Eye (tissue), 1 donor: ENCODE measurements at regions not wholly inside any gene's neighbourhood (a gene's known extent, or its start where the extent isn't known, plus 50 kb on each side); places are given as distances from the start of the nearest gene placed in this dataset.

ENCODE experiments used
- DNase-seq: peaks from one replicate; pipeline ENCODE4 v3.0.0-alpha.2; 2015

DNA sequence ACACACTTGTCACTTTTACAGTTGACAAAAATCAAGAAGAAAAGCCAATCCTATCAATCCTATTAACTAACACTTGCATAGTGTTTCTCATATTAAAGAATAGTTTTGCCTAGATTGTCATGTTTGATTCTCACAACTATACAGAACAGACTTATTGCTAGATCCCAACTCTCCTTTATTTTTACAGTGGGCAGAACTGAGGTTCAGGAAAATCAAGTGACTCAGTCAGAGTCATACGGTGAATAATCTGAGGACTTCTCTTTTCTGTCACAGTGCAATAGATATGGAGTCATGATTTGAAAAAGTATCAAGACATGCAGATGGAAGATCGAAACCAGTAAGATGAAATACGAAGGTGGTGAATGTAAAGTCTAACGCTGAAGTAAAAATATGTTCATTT is 195.1 kb upstream of the CITED2 start:
- DNase-seq, result no peak

DNA sequence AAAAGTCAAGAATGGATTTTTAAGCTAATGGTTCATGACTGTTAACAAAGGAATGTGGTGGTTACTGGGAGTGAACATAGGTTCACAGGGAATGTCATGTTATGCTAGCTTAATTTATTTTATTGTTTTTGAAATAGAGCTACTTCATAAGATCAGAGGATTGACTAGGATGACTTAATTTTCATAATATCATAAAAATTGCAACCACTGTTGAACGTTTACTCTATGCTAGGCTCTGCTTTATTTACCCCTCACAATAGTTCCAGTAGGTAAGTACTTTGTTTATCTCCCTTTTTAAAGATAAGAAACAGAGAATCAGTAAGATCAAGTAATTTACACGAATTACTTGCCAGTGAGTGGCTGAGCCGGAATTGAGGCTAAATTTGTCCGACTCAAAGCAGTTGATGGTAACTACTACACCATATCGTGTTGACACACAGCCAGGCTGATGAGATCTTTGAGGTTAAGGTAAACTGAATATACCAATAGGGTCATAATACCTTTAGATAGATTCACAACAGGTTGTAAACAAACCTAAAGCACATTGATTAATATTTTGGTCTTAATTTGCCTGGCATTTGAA is 194.6 kb upstream of the CITED2 start:
- no peak for DNase-seq

DNA sequence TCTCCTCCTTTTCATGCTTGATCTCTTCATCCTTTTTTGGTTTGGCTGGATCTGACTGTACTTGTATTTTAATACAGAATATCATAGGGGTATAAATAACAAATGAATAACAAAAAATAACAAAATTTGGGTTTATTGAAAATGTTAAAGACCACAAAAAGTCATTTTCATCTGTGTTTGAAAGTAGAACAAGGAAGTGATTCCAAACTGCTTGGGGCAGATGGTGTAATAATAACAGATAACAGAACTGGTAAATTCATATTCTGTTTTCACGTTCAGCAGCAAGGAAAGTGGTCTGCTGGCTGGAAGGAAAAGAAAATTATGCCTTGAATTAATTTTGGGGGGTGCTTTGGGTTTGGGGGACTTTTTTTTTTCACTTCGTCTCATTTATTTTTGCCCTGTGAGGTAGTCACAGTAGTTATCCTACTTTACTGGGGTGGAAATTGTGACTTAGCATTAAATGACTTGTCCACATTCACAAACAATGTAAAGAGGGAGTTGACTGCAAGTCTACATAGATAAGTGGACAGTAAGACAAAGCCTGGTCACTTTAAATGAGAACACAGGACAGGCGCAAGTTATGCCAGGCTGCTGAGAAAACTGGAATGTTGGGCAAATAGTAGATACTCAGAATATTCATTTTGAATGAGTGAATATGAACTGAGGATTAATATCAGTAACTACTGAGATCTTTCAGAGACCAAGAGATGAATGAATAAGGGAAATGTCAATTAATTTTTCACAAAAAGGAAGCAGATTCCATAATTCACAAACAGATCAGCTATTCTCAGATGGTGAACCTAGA is 193.9 kb upstream of the CITED2 start:
- DNase-seq, result no peak

DNA sequence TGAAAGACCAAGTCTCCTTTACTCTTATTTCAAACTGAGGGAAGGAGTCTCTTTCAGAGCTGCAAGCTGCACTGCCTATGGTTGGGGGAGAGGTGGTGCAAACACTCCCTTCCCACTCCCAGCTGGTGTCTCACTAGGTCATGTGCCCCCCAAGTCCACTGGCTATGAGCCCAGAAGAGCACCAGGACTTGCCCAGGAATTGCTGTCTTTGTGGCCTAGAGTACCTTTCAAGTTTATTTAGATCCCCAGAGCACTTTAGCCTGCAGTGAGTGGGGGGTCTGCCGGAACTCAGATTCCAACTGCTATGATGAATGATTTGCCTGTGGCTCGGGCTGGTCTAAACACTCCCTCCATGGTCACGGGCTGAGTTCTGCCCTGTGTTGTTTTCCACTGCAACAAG is 192.6 kb upstream of the CITED2 start:
- no peak for DNase-seq

DNA sequence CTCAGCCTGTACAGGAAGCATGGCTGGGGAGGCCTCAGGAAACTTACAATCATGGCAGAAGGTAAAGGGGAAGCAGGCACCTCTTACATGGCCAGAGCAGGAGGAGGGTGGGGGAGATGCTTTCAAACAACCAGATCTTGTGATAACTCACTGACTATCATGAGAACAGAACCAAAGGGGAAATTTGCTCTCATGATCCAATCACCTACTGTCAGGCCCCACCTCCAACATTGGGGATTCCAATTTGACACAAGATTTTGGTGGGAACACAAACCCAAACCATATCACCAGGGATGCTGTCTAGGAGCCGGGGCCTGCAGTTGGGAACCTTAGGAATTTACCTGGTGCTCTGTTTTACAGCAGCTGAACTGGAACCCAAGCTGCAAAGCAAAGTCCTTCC is 191.1 kb upstream of the CITED2 start:
- DNase-seq, result no peak

DNA sequence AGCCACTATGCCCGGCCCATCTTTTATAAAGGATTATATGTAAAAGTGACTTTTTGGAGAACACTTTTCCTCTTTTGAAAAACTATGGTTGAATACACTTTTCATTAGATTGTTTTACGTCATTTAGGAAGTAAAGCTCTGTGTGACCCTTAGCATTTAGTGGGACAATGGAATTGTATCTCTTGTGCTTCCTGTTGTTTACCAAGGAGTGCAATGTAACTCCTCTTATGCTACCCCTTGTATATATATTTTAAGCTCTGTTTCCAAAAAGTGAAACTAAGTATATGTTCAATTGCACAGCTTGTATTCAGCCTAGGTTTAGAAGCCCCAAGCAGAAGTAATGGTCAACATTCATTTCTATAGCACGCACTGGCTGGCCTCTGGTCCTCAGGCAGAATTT is 183.1 kb upstream of the CITED2 start:
- no peak for DNase-seq

DNA sequence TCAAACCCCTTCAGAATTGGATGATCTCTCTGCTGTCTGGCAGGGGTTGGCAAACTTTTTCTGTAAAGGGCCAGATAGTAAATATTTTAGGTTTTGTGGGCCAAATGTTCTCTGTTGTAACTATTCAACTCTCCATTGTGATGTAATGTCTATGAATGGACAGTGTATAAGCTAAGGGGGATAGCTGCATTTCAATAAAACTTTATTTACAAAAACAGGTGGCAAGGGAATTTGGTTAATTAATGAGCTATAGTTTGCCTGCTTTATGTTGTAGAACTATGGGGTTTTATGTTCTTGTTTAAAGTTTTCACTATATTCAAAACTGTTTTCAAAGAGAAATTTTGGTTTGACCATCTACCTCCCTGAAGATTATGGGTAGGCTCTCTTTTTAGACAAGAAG is 182.1 kb upstream of the CITED2 start:
- no peak for DNase-seq

DNA sequence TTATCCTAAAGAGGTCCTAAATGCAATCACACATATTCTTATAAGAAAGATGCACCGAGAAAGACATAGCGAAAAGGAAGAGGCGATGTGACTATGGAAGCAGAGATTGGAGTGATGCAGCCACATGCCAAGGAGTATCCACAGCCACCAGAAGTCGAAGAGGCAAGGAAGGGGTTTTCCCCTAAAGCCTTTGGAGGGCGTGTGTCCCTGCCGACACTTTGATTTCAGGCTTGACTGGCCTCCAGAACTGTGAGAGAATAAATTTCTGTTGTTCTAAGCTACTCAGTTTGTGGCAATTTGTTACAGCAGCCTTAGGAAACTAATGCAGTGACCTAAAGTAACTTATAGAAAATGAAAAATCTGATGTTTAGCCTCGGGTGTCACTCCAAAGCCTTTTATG is 179.5 kb upstream of the CITED2 start:
- no peak for DNase-seq

DNA sequence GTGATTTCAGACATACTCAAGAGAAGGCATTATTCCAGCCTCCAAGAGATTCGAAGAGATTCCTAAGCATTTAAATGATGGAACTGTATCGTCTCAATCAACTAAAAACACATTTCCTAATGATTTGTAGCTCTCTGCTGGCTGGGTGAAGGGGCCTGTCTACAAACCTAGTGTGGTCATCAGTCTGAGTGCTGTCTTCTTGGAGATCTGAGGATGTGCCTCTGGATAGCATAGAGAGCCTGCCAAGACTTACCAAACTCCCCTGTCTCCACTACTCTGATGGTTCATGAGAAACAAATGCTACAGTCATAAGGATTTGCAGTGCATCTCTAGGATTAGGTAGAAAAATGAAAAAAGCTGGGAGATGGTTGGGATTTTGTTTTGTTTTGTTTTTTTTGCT is 176.9 kb upstream of the CITED2 start:
- DNase-seq, result no peak

DNA sequence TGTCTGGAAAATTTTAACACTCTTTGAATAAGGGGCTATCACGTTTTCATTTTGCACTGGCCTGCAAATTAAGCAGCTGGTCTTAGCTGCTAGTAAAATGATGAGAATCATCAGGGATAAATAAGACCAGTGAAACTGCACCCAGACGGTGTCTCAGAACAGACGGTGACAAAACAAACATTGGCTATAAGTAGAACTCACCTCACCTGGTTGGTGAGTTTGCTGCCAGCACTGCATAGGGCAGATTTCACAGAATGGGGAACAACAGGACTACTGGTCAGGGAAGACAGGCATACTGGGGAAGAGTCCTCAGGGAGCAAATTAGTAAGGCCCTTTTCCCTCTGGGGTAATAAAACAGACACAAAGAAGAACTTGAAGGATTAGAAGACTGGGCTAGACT is 175.9 kb upstream of the CITED2 start:
- no peak for DNase-seq

DNA sequence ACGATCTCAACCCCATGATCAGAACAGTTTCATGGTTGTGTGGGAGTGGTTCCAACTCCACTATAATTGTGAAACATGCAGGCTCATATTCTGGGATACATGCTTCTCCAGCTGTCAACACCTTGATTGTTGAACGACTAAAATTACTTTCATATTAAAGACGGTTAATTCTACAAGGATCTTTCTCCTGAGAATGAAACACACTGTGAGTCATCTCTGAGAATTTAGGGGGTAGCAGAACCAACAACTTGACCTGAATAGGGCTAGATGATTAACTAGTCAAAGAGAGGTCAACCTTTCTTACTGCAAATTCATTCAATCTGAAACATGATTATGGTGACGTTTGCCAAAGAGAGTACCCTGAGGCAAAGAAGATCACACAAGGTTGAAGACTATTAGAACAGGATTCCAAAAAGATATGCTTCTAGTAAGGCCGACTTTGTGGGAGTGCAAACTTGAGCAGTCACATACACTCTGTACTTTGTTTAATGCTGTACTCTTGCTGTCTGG is 175.2 kb upstream of the CITED2 start:
- no peak for DNase-seq

DNA sequence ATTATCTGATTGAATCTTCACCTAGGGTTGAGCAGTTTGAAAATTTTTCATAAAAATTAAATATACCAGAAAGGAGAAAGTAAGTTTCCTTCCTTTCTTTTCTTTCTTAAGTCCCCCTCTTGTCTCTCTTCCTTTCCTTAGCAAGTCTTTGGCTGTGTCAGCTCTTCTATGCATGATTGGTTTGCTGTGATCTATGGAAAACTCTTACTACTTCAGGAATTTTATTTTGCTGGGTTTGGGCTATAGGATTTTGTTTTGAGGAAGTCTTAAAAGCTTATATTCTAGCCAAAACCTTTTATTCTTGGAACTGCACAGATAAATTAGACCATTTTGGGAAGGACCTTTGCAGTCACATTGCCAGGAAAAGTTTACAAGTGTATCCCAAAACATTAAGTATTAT is 173.4 kb upstream of the CITED2 start:
- no peak for DNase-seq

DNA sequence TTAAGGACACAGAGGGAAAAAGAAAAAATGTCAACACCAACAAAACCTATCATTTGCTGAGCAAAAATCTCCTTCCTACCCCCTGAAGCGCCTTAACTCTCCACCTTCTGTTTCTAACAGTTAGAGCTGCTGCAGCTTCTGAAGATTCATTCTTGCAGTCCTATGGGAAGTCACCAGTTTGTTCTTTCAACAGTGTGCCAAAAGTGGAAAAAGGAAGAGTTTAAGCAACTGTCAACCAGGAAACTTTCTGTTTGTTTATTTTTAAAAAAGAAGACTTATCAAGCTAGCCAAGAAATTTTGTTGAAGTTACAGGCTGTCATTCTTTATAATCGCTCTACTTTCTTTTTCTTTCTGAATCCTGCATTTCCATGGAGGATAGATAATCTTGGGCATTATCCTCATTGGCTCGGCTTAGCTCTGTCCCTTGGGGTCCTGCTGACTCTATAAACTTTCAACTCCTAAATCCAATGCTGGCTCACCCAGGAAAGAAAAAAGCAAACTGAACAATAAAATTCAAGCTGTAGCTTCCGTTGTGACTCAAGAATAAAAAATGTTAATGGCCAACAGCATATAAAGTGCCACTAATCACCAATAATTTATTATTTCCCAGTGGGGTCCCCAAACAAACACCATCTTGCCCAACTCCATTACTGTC is 172.8 kb upstream of the CITED2 start:
- no peak for DNase-seq

DNA sequence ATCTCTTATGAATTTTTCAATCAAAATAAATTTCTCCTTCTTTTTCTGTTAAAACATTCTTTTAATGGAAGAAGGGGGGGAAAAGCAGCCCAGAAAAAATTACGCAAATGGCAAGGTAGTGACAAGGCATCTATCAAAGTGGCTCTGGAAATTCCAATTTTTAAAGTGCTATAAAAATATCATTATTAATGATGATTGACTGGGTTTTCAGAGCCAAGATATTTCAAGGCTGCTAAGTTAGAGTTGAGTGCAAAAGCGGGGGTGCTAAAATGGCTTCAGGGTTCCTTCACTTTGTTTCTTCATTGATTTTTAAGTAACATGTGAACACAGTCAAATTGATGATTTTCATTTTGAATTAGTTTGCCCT is 171.6 kb upstream of the CITED2 start:
- no peak for DNase-seq

DNA sequence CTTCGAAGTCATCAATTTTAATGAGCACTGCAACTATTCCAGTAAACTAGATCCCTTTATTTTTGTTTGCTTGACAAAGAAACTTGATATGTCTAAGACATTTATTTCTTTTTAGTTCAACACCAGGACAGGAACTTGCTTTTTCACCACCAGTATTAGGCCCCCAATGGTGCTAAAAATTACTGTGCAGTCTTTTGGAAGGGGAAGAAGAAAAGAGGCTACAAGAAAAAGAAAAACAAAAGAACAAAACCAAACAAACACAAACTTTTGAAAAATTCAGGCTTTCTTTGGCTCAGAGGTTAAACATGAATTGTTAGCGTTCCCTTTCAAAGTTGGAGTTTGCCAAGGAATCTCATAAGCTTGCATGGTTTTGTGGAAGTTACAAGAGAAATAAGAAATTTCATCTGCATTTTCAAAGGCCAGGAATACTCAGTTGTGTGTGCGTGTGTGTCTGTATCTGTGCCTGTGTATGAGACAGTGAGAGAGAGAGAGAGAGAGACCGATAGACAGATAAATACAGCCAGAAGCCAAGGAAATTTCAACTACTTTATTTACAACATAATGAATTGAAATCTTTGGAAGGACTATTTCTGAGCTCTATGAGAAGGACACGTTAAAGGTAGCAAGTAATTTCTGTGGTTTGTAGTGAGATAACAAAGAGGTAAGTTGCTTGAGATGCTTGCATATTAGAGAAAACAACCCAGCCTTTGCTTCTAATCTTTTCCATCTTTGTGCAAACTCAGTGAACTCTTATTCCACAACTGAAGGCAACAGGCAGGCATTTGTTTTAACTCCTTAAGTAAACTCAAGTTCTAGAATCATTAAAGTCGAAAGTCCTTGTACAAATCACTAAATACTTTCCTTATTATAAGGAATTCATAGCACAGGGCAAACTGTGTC is 171.0 kb upstream of the CITED2 start:
- no peak for DNase-seq

DNA sequence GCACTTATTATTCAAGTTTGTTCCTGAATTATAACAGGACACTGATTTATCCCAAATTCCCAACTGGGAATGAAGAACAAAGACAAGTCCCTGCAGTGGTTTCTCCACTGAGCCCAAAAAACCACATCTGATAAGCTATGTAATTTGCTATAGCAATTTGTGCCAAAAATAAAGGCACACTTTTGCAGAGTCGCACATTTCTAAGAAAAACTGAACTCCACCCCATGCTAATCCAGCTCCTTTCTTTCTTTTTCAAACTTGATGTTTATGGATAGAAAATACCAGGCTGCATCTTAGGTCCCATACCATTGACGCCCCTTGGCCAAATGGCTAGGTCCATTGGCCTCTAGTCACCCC is 170.2 kb upstream of the CITED2 start:
- no peak for DNase-seq

DNA sequence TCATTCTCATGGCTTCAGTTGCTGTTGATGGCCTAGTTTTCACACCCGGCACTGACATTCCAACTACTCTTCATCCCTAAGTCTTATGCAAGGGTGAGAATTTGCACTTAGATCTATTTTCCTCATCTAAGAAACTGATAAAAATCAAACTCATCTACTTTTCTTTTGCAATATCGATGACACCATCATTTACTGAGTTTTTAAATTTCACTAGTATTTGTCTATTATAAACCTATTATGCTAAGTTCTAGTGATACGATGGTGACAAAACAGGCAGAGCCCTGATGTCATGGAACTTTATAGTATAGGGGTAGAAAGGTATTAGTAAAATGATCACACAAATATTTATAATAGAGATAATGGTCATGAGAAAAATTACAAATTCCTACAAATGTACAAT is 167.9 kb upstream of the CITED2 start:
- no peak for DNase-seq

DNA sequence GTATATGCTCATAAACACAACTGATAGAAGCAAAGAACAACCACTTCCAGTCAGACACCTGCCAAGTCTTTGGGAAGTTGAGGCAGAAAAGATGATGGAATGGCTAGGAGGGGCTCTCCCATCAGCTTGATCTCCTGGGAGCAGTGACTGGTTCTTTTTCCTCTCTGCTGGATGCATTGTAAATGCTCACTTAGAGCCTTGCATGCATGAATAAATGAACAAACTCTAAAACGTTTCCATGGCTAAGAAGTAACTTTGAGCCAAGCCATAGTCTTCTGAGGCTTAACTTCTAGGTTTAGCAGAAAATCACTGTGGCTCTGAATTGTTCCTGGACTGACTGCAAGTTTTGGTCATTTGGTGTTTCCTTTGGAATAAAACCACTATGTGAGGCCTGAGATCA is 166.4 kb upstream of the CITED2 start:
- no peak for DNase-seq

DNA sequence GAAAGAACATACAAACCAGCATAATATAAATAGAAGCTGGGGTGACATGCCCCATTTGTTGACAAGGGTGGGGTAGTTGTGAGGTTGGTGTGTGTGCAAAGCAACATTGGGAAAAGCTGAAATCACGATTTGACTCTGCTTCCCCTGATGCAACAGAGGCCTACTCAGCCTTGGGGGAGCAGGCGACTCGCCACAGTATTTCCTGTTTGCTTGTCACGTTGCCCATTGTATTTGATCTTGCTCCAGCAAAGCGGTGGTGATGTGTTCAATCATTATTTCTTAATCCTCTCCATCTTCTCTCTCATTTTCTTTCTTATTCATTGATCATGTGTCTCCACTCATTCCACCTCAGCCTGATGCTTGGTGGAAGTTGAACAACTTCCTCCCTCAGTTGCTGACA is 165.8 kb upstream of the CITED2 start:
- DNase-seq, result no peak

DNA sequence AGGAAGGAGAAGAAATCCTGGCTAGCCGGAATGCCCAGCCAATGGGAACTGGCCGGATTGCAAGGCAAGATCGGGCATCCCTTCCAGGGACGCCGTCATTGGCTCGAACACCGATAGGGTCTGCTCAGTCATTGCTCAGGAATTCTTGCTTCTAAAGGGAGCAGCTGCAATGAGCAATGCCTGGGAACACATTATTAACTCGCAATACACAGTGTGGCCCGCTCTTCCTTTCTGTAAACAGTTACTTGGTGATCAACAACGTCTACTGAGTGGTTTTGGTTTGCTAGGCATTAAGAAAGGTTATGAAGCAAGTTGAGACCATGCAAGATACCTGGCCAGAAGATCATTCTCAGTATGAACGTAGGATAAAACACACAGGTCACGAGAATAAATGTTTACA is 165.4 kb upstream of the CITED2 start:
- DNase-seq, result no peak

DNA sequence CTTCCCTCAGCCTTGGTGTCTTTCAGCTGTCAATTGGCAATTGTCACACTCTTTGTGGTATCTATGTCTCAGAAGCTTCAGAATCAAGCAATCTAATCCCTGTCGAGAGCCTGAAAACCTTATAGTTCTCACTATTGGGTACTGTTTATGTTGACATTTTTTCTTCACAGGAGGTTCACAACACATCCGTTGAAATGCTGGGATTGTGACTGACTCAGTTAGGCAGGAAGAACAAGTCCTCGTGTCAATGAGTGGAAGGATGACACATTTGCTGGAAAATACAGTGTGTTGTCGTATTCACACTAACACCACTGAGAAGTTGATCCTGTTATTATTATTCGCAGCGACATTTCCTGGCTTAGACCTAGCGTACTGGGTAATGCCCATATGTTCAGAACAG is 163.9 kb upstream of the CITED2 start:
- no peak for DNase-seq

DNA sequence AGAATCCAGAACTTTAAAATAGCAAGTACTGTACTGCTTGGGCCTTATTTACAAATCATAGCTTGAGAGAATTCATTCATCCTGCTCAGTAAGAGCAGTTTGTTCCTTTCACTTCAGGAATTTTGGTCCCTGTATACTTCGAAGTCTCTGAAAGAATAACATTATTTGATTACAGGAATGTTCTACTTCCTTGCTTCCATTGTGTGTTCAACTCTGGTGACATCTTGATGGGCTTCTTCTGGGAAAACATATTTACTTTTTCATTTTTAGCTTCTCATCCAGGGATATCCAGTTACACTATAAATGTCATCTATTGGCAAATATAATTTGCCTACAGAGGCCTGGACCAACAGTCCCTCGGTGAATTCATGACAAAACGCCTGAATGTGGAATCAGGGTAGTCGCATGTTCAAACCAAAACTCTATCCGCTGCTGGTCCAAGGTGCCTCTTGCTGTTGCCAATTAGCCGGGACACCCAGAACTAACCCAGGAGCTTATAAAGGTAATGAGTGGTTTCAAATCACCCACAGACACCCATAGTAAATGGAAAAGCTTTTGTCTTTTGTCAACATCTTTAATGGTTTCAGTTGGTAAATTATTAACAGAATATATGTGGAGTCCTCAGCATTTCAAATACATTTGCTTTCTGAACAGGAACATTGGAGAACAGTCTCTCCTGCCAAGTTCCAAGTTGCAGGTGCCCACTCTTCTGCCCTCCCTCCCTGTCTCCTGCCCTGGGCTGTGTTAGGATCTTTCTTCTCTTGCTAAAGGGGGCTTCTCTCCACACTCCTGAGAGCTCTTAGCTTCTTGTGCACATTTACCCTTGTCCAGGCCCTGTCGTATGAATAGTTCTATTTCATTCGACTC is 162.5 kb upstream of the CITED2 start:
- no peak for DNase-seq
